HFFc6 (cell line): ENCODE measurements at regions not wholly inside any gene's neighbourhood (a gene's known extent, or its start where the extent isn't known, plus 50 kb on each side); places are given as distances from the start of the nearest gene placed in this dataset.
"Not testable (repeated sequence)": the region's sequence is repeated elsewhere in the genome, so short reads cannot be mapped to it uniquely, and the experiment has no call there.

Experiments
- DNase-seq: peaks from one replicate; pipeline ENCODE4 v3.0.0-alpha.2; 2018
- H3K27ac Mint-ChIP-seq: 2 replicates; pipeline ENCODE4 v1.8.0; 2020; ENCODE audit warnings: mild to moderate bottlenecking, mixed read lengths
- H3K27me3 Mint-ChIP-seq: 2 replicates; pipeline ENCODE4 v1.8.0; 2021; ENCODE audit warnings: mild to moderate bottlenecking, moderate library complexity, mixed read lengths; ENCODE audit not compliant: insufficient read depth
- H3K36me3 Mint-ChIP-seq: 2 replicates; pipeline ENCODE4 v1.8.0; 2021; ENCODE audit warnings: low read depth, mixed read lengths
- H3K4me1 Mint-ChIP-seq: 2 replicates; pipeline ENCODE4 v1.8.0; 2020; ENCODE audit warnings: low read depth, mixed read lengths
- H3K4me3 Mint-ChIP-seq: 2 replicates; pipeline ENCODE4 v1.8.0; 2020; ENCODE audit warnings: mild to moderate bottlenecking, moderate library complexity, mixed read lengths
- H3K9me3 Mint-ChIP-seq: 2 replicates; pipeline ENCODE4 v1.8.0; 2020; ENCODE audit warnings: mild to moderate bottlenecking, mixed read lengths
- CTCF ChIP-seq: fragments of 200-600 bp; sonication (generic); IDR thresholded peaks from 2 replicates; pipeline ENCODE4 v1.5.0; 2021; ENCODE audit warnings: antibody characterized with exemption, mild to moderate bottlenecking

- no peaks in the 10 kb centered on the region for H3K9me3 Mint-ChIP-seq
These were observed 705.7 kb upstream of the SLITRK1 start for GRCh38 chr13:84588023-84588422.

GRCh38 chr13:84579901-84580300, 697.6 kb upstream of the SLITRK1 start:
- not testable (repeated sequence) for DNase-seq, H3K27me3 Mint-ChIP-seq, H3K9me3 Mint-ChIP-seq
- Mint-ChIP-seq H3K36me3 (peaks cover 35% of the 10 kb centered on the region), H3K4me1 (peaks cover 32% of the 10 kb centered on the region), H3K27ac (peak overlapping the region; percentile 13; the same call in 1 of the 2 replicates), H3K4me3 (peak overlapping the region; percentile 16; the same call in 1 of the 2 replicates)

More at GRCh38 chr13:84588023-84588422, 705.7 kb upstream of the SLITRK1 start:
- peaks cover 13% of the 10 kb centered on the region for H3K4me1 Mint-ChIP-seq
- TF ChIP-seq CTCF = no peak
- no peak overlapping the region for H3K4me3 Mint-ChIP-seq
- no peak overlapping the region for H3K27ac Mint-ChIP-seq
- DNase-seq = no peak
- H3K27me3 Mint-ChIP-seq = no peaks in the 10 kb centered on the region
- no peaks in the 10 kb centered on the region for H3K36me3 Mint-ChIP-seq

- H3K36me3 Mint-ChIP-seq = peaks cover 18% of the 10 kb centered on the region
- peaks cover 21% of the 10 kb centered on the region for H3K4me1 Mint-ChIP-seq
- peak; percentile 49 for DNase-seq
- TF ChIP-seq CTCF = peak; percentile 77
- no peak overlapping the region for H3K4me3 Mint-ChIP-seq
- no peak overlapping the region for H3K27ac Mint-ChIP-seq
- H3K9me3 Mint-ChIP-seq = no peaks in the 10 kb centered on the region; the same call in 1 of the 2 replicates
- H3K27me3 Mint-ChIP-seq = no peaks in the 10 kb centered on the region
These were observed 692.6 kb upstream of the SLITRK1 start for GRCh38 chr13:84574851-84575250.

- Mint-ChIP-seq H3K4me1 (peaks cover 45% of the 10 kb centered on the region), H3K27ac (peak overlapping the region; percentile 42), H3K27me3 (no peaks in the 10 kb centered on the region), H3K36me3 (0 out of 2 replicates have a peak, but pooled peaks cover 5% of the 10 kb centered on the region), H3K4me3 (no peak overlapping the region), H3K9me3 (no peaks in the 10 kb centered on the region)
- TF ChIP-seq CTCF = peak; percentile 35; the same call in 1 of the 2 replicates
- no peak for DNase-seq
These were observed 689.0 kb upstream of the SLITRK1 start for GRCh38 chr13:84571264-84571663.

GRCh38 chr13:84570831-84571230, 688.6 kb upstream of the SLITRK1 start:
- peaks cover 50% of the 10 kb centered on the region for H3K4me1 Mint-ChIP-seq
- peak; percentile 30 for DNase-seq
- H3K9me3 Mint-ChIP-seq = no peaks in the 10 kb centered on the region
- peak overlapping the region; percentile 42 for H3K27ac Mint-ChIP-seq
- H3K27me3 Mint-ChIP-seq = no peaks in the 10 kb centered on the region
- 0 out of 2 replicates have a peak, but pooled peaks cover 5% of the 10 kb centered on the region for H3K36me3 Mint-ChIP-seq
- H3K4me3 Mint-ChIP-seq = no peak overlapping the region
- no peak for TF ChIP-seq CTCF

GRCh38 chr13:84569366-84569765, 687.1 kb upstream of the SLITRK1 start:
- H3K9me3 Mint-ChIP-seq = no peaks in the 10 kb centered on the region
- no peaks in the 10 kb centered on the region for H3K27me3 Mint-ChIP-seq
- DNase-seq = no peak
- H3K4me3 Mint-ChIP-seq = no peak overlapping the region
- TF ChIP-seq CTCF = no peak
- peaks cover 63% of the 10 kb centered on the region for H3K4me1 Mint-ChIP-seq
- H3K36me3 Mint-ChIP-seq = 0 out of 2 replicates have a peak, but pooled peaks cover 5% of the 10 kb centered on the region
- H3K27ac Mint-ChIP-seq = no peak overlapping the region
